H1 (cell line): ENCODE measurements at regions not wholly inside any gene's neighbourhood (a gene's known extent, or its start where the extent isn't known, plus 50 kb on each side); places are given as distances from the start of the nearest gene placed in this dataset.

Experiments
- EGR1 ChIP-seq: IDR thresholded peaks from 2 replicates; pipeline ENCODE4 v1.6.1; 2011; ENCODE audit warnings: low read depth, low read length, borderline replicate concordance
- EP300 ChIP-seq, 2 experiments: IDR thresholded peaks; 1 replicate in 1 of 2; 2 replicates in 1 of 2; pipeline ENCODE4 v1.6.1; 2011 to 2012; ENCODE audit warnings: low read depth in 2 of 2, low read length in 2 of 2, mild to moderate bottlenecking in 2 of 2, borderline replicate concordance in 1 of 2, inconsistent platforms in 1 of 2, moderate library complexity in 1 of 2
- GABPA ChIP-seq: IDR thresholded peaks from 2 replicates; pipeline ENCODE4 v1.6.1; 2011; ENCODE audit warnings: mild to moderate bottlenecking, low read length, moderate library complexity, borderline replicate concordance; ENCODE audit not compliant: insufficient read depth
- MAX ChIP-seq: IDR thresholded peaks from 2 replicates; pipeline ENCODE4 v1.6.1; 2012; ENCODE audit warnings: inconsistent platforms
- POLR2A ChIP-seq, 2 experiments: IDR thresholded peaks; 1 replicate in 1 of 2; 2 replicates in 1 of 2; pipeline ENCODE4 v1.6.1; 2011; ENCODE audit warnings: low read depth in 2 of 2, low read length in 2 of 2, mild to moderate bottlenecking in 2 of 2; ENCODE audit errors: control extremely low read depth in 1 of 2
- RAD21 ChIP-seq, 2 experiments: IDR thresholded peaks in 1 of 2; conservative IDR thresholded peaks in 1 of 2; 2 replicates each; pipeline ENCODE4 v1.6.1; 2011; ENCODE audit warnings: low read depth in 2 of 2, low read length in 2 of 2, improper control_type of control experiment in 1 of 2, inconsistent platforms in 1 of 2, mild to moderate bottlenecking in 1 of 2, moderate library complexity in 1 of 2
- YY1 ChIP-seq: IDR thresholded peaks from 2 replicates; pipeline ENCODE4 v1.6.1; 2011; ENCODE audit warnings: low read depth, mild to moderate bottlenecking, low read length

GRCh38 chr11:127233998-127234397, 233.4 kb upstream of the KIRREL3 start:
- TF ChIP-seq MAX (no peak), EGR1 (no peak), YY1 (no peak), EP300 (IDR thresholded peaks at IDR 0.05; ENCODE audit: borderline replicate concordance in 1 of 2, low read depth in 2 of 2, low read length in 2 of 2) (no peak), RAD21 (IDR thresholded peaks at IDR 0.05 in 1 of 2, conservative IDR thresholded peaks at IDR 0.05 in 1 of 2; ENCODE audit: low read depth in 2 of 2, low read length in 2 of 2) (no peak), GABPA (no peak), POLR2A (IDR thresholded peaks at IDR 0.05; ENCODE audit: control extremely low read depth in 1 of 2, low read depth in 2 of 2, low read length in 2 of 2) (no peak)
